CD8-positive, alpha-beta memory T cell (primary cell): ENCODE measurements at regions not wholly inside any gene's neighbourhood (a gene's known extent, or its start where the extent isn't known, plus 50 kb on each side); places are given as distances from the start of the nearest gene placed in this dataset.

Experiments
- CTCF ChIA-PET: fragments of 350-600 bp; sonication (Branson Sonifier 250); formaldehyde crosslinking; loops from one replicate; lab custom pipeline; 2021; ENCODE audit warnings: antibody characterized with exemption; lab: Charles Lee
- POLR2A ChIA-PET: fragments of 350-600 bp; sonication (Branson Sonifier 250); formaldehyde crosslinking; loops from one replicate; lab custom pipeline; 2021; ENCODE audit warnings: antibody characterized with exemption; lab: Charles Lee
- DNase-seq, 5 donors: peaks; one replicate each; pipeline versions ENCODE4 v3.0.0 to v3.0.0-alpha.2; 2020 to 2022; ENCODE audit warnings: mixed read lengths in 1 of 5
- H3K27ac ChIP-seq: one replicate; pipeline ENCODE4 v1.7.0; 2013; ENCODE audit warnings: low read depth, mild to moderate bottlenecking, low read length, moderate library complexity
- H3K27me3 ChIP-seq: 2 replicates; pipeline ENCODE4 v1.7.0; 2013; ENCODE audit warnings: low read length, mild to moderate bottlenecking; ENCODE audit not compliant: insufficient read depth, poor library complexity, severe bottlenecking
- H3K36me3 ChIP-seq: 2 replicates; pipeline ENCODE4 v1.7.0; 2013; ENCODE audit warnings: mild to moderate bottlenecking, low read length, moderate library complexity; ENCODE audit not compliant: insufficient read depth
- H3K4me1 ChIP-seq: 2 replicates; pipeline ENCODE4 v1.7.0; 2013; ENCODE audit warnings: mild to moderate bottlenecking, low read length, moderate library complexity; ENCODE audit not compliant: insufficient read depth
- H3K4me3 ChIP-seq: 2 replicates; pipeline ENCODE4 v1.7.0; 2013; ENCODE audit warnings: mild to moderate bottlenecking, low read length
- H3K9me3 ChIP-seq: 2 replicates; pipeline ENCODE4 v1.7.0; 2013; ENCODE audit warnings: mild to moderate bottlenecking, low read length
- H3K27ac Mint-ChIP-seq, 8 donors: one replicate each; pipeline ENCODE4 v1.8.0; 2020 to 2021; ENCODE audit warnings: mixed read lengths in 8 of 8, mild to moderate bottlenecking in 6 of 8, inconsistent platforms in 3 of 8, moderate library complexity in 3 of 8
- H3K27me3 Mint-ChIP-seq, 2 donors: one replicate each; pipeline ENCODE4 v1.8.0; 2020 to 2021; ENCODE audit warnings: mixed read lengths in 2 of 2, mild to moderate bottlenecking in 1 of 2, moderate library complexity in 1 of 2
- H3K36me3 Mint-ChIP-seq, 3 donors: one replicate each; pipeline ENCODE4 v1.8.0; 2020 to 2021; ENCODE audit warnings: mixed read lengths in 3 of 3, inconsistent platforms in 1 of 3, mild to moderate bottlenecking in 1 of 3
- H3K4me1 Mint-ChIP-seq, 3 donors: one replicate each; pipeline ENCODE4 v1.8.0; 2020 to 2021; ENCODE audit warnings: mixed read lengths in 3 of 3, inconsistent platforms in 1 of 3, mild to moderate bottlenecking in 1 of 3
- H3K4me3 Mint-ChIP-seq, 7 donors: one replicate each; pipeline ENCODE4 v1.8.0; 2020 to 2021; ENCODE audit warnings: mixed read lengths in 7 of 7, mild to moderate bottlenecking in 6 of 7, moderate library complexity in 4 of 7, inconsistent platforms in 2 of 7
- H3K9me3 Mint-ChIP-seq, 5 donors: one replicate each; pipeline ENCODE4 v1.8.0; 2020 to 2022; ENCODE audit warnings: mixed read lengths in 5 of 5, mild to moderate bottlenecking in 3 of 5, moderate library complexity in 2 of 5, inconsistent platforms in 1 of 5

DNA sequence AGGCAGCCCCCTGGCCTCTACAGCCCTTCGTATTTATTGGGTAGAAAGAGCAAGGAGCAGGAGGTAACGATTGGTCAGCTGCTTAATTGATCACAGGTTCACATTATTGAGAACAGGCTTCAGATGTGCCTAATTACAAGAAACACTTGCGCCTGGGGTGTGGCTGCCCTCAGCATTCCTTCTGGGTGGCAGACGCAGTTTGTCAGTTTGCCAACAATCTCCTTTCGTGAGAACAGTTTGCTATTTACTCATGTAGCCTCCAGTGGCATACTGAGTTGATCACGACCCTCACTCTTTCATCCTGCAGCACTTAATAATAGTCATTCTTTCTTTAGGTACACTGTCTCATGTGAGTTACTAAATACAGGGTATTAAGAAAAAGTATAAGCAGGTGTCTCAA, 985.6 kb downstream of the SLITRK5 start:
- Mint-ChIP-seq H3K9me3 (peaks cover 4 to 19% (median 5%) of the 10 kb centered on the region in 5 donors), H3K4me3 (no peak overlapping the region), H3K27me3 (no peaks in the 10 kb centered on the region), H3K4me1 (no peaks in the 10 kb centered on the region), H3K27ac (no peak overlapping the region), H3K36me3 (peaks cover 0 to 9% (median 0%) of the 10 kb centered on the region in 3 donors)
- no peaks in the 10 kb centered on the region for H3K27me3 ChIP-seq
- ChIA-PET POLR2A (no interaction called here), CTCF (no interaction called here)
- no peak overlapping the region for H3K4me3 ChIP-seq
- DNase-seq, result no peak
- no peak overlapping the region for H3K27ac ChIP-seq
- no peaks in the 10 kb centered on the region for H3K9me3 ChIP-seq
- no peaks in the 10 kb centered on the region for H3K4me1 ChIP-seq
- H3K36me3 ChIP-seq, result no peaks in the 10 kb centered on the region

GRCh38 chr13:88670509-88670908, 999.3 kb downstream of the SLITRK5 start:
- Mint-ChIP-seq H3K9me3 (peaks cover 4 to 18% (median 12%) of the 10 kb centered on the region in 5 donors), H3K36me3 (no peaks in the 10 kb centered on the region), H3K27me3 (no peaks in the 10 kb centered on the region), H3K4me3 (no peak overlapping the region), H3K27ac (peak overlapping the region in 1 of 8 donors; percentile 61), H3K4me1 (peaks cover 0 to 9% (median 0%) of the 10 kb centered on the region in 3 donors)
- no peak for DNase-seq
- H3K9me3 ChIP-seq, result no peaks in the 10 kb centered on the region
- H3K27me3 ChIP-seq, result no peaks in the 10 kb centered on the region
- POLR2A ChIA-PET, result no interaction called here
- no peak overlapping the region for H3K4me3 ChIP-seq
- CTCF ChIA-PET, result no interaction called here
- no peaks in the 10 kb centered on the region for H3K36me3 ChIP-seq
- no peaks in the 10 kb centered on the region for H3K4me1 ChIP-seq
- no peak overlapping the region for H3K27ac ChIP-seq

GRCh38 chr13:88674841-88675240, 1003.7 kb downstream of the SLITRK5 start:
- Mint-ChIP-seq H3K4me1 (no peaks in the 10 kb centered on the region), H3K4me3 (no peak overlapping the region), H3K27ac (no peak overlapping the region), H3K27me3 (no peaks in the 10 kb centered on the region), H3K9me3 (peaks cover 2 to 19% (median 8%) of the 10 kb centered on the region in 5 donors), H3K36me3 (no peaks in the 10 kb centered on the region)
- POLR2A ChIA-PET, result no interaction called here
- CTCF ChIA-PET, result no interaction called here
- no peaks in the 10 kb centered on the region for H3K36me3 ChIP-seq
- H3K27me3 ChIP-seq, result no peaks in the 10 kb centered on the region
- no peak overlapping the region for H3K27ac ChIP-seq
- H3K4me1 ChIP-seq, result no peaks in the 10 kb centered on the region
- no peaks in the 10 kb centered on the region for H3K9me3 ChIP-seq
- DNase-seq, result no peak
- no peak overlapping the region for H3K4me3 ChIP-seq

- POLR2A ChIA-PET, result no interaction called here
- no peaks in the 10 kb centered on the region for H3K27me3 ChIP-seq
- H3K36me3 Mint-ChIP-seq, result no peaks in the 10 kb centered on the region
- no peaks in the 10 kb centered on the region for H3K36me3 ChIP-seq
- H3K27me3 Mint-ChIP-seq, result no peaks in the 10 kb centered on the region
- no peak overlapping the region for H3K27ac Mint-ChIP-seq
- H3K4me3 Mint-ChIP-seq, result no peak overlapping the region
- H3K4me1 Mint-ChIP-seq, result no peaks in the 10 kb centered on the region
- no peaks in the 10 kb centered on the region for H3K4me1 ChIP-seq
- DNase-seq, result no peak
- no peak overlapping the region for H3K27ac ChIP-seq
- peaks cover 0 to 22% (median 8%) of the 10 kb centered on the region in 5 donors for H3K9me3 Mint-ChIP-seq
- H3K9me3 ChIP-seq, result no peaks in the 10 kb centered on the region
- H3K4me3 ChIP-seq, result no peak overlapping the region
- CTCF ChIA-PET, result no interaction called here
Observed at GRCh38 chr13:88675347-88675996, 1004.3 kb downstream of the SLITRK5 start.

GRCh38 chr13:88676016-88676415, 1004.8 kb downstream of the SLITRK5 start:
- Mint-ChIP-seq H3K4me1 (no peaks in the 10 kb centered on the region), H3K27ac (no peak overlapping the region), H3K4me3 (no peak overlapping the region), H3K36me3 (no peaks in the 10 kb centered on the region), H3K27me3 (no peaks in the 10 kb centered on the region), H3K9me3 (peaks cover 0 to 23% (median 8%) of the 10 kb centered on the region in 5 donors)
- Histone ChIP-seq H3K4me1 (no peaks in the 10 kb centered on the region), H3K27ac (no peak overlapping the region), H3K4me3 (no peak overlapping the region), H3K27me3 (no peaks in the 10 kb centered on the region), H3K9me3 (no peaks in the 10 kb centered on the region), H3K36me3 (no peaks in the 10 kb centered on the region)
- ChIA-PET POLR2A (no interaction called here), CTCF (no interaction called here)
- DNase-seq, result no peak

DNA sequence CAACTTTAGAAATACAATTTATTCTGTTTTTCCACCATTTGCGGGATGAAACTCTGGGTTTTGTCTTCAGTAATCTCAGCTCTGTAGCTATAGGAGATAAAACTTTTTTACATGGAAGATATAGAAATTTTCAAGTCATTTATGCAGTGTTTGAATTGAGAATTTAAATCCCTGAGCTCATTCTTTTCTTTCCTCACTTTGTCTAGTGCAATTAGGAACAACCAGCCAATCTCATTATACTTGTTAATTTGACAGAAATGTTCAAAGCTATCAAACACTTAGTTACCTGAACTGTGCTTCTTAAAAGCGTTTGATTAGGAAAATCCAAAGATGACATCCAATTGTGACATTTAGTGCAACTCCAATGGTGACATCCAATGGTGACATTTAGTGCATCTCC, 1014.3 kb downstream of the SLITRK5 start:
- no peaks in the 10 kb centered on the region for H3K36me3 ChIP-seq
- ChIA-PET CTCF (no interaction called here), POLR2A (no interaction called here)
- Mint-ChIP-seq H3K4me1 (peaks cover 0 to 5% (median 0%) of the 10 kb centered on the region in 3 donors), H3K27ac (no peak overlapping the region), H3K4me3 (no peak overlapping the region), H3K36me3 (no peaks in the 10 kb centered on the region), H3K27me3 (no peaks in the 10 kb centered on the region), H3K9me3 (peaks cover 0 to 20% (median 2%) of the 10 kb centered on the region in 5 donors)
- no peaks in the 10 kb centered on the region for H3K9me3 ChIP-seq
- H3K4me3 ChIP-seq, result no peak overlapping the region
- DNase-seq, result no peak
- H3K4me1 ChIP-seq, result no peaks in the 10 kb centered on the region
- H3K27me3 ChIP-seq, result no peaks in the 10 kb centered on the region
- H3K27ac ChIP-seq, result no peak overlapping the region

- H3K4me3 Mint-ChIP-seq, result no peak overlapping the region
- H3K27ac Mint-ChIP-seq, result no peak overlapping the region
- no peaks in the 10 kb centered on the region for H3K27me3 Mint-ChIP-seq
- Histone ChIP-seq H3K27ac (no peak overlapping the region), H3K4me1 (no peaks in the 10 kb centered on the region), H3K36me3 (no peaks in the 10 kb centered on the region), H3K4me3 (no peak overlapping the region), H3K9me3 (no peaks in the 10 kb centered on the region), H3K27me3 (no peaks in the 10 kb centered on the region)
- peaks cover 6 to 19% (median 6%) of the 10 kb centered on the region in 5 donors for H3K9me3 Mint-ChIP-seq
- ChIA-PET CTCF (no interaction called here), POLR2A (no interaction called here)
- DNase-seq, result no peak
- H3K4me1 Mint-ChIP-seq, result no peaks in the 10 kb centered on the region
- H3K36me3 Mint-ChIP-seq, result peaks cover 0 to 2% (median 0%) of the 10 kb centered on the region in 3 donors
Observed at GRCh38 chr13:88701551-88701950, 1030.4 kb downstream of the SLITRK5 start.

DNA sequence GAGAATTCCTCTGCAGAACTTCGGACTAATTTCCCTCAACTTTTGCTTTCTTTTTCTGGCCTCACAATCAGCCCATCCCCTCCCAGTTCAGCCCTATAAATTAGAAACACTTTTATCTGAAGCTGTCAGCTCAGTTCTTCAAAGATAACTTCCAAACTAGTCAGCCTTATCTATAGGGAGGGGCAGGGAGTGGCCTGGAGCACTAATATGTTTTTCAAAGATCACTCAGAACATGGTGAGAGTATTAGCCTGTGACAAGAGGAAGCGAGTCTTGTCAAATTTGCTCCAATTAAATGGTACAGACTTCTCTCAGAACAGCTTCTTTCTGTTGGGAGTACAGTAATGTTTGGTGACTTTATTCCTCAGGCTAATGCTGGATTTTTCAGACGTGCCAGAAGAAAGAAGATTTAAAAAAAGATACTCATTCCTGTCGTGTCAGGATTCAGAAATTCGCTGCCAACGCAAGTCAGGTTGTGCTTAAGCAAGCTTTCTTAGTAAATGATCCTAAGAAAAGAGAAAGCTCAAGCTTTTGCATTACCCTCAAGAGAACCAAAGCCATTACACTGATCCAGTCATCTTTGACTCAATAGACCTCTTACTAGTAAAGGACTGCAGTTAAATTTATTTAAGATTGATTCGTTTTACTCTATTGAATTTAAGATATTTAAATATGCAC, 1033.6 kb downstream of the SLITRK5 start:
- peaks cover 0 to 2% (median 0%) of the 10 kb centered on the region in 3 donors for H3K36me3 Mint-ChIP-seq
- Histone ChIP-seq H3K27me3 (no peaks in the 10 kb centered on the region), H3K4me3 (no peak overlapping the region), H3K4me1 (no peaks in the 10 kb centered on the region), H3K36me3 (no peaks in the 10 kb centered on the region), H3K9me3 (no peaks in the 10 kb centered on the region), H3K27ac (no peak overlapping the region)
- DNase-seq, result no peak
- peak overlapping the region in 1 of 7 donors; percentile 20 for H3K4me3 Mint-ChIP-seq
- H3K4me1 Mint-ChIP-seq, result peaks cover 0 to 16% (median 5%) of the 10 kb centered on the region in 3 donors
- CTCF ChIA-PET, result no interaction called here
- H3K9me3 Mint-ChIP-seq, result peaks cover 2 to 10% (median 4%) of the 10 kb centered on the region in 5 donors
- no peaks in the 10 kb centered on the region for H3K27me3 Mint-ChIP-seq
- H3K27ac Mint-ChIP-seq, result no peak overlapping the region
- POLR2A ChIA-PET, result interaction anchor here (0.5 kb wide), 1 partner anchor 805 kb away, joined by 5 read pairs; no protein-coding TSS in a partner anchor
